ENCODE measurements at regions not wholly inside any gene's neighbourhood (a gene's known extent, or its start where the extent isn't known, plus 50 kb on each side); places are given as distances from the start of the nearest gene placed in this dataset.
"Not testable (repeated sequence)": the region's sequence is repeated elsewhere in the genome, so short reads cannot be mapped to it uniquely, and the experiment has no call there.

DNA sequence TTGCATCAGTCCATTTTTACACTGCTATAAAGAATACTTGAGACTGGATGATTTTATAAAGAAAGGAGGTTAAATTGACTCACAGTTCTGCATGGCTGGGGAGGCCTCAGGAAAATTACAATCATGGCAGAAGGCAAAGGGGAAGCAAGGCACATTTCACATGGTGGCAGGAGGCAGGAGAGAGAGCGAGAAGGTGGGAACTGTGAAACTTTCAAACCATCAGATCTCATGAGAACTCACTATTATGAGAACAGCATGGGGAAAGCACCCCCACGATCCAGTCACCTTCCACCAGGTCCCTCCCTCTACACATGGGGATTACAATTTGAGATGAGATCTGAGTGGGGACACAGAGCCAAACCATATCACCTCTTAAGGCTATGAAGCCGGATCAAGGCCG, 441.0 kb upstream of the CBLB start:
- not testable (repeated sequence) for DNase-seq (ENCODE audit: low read depth in 2 of 2)

DNA sequence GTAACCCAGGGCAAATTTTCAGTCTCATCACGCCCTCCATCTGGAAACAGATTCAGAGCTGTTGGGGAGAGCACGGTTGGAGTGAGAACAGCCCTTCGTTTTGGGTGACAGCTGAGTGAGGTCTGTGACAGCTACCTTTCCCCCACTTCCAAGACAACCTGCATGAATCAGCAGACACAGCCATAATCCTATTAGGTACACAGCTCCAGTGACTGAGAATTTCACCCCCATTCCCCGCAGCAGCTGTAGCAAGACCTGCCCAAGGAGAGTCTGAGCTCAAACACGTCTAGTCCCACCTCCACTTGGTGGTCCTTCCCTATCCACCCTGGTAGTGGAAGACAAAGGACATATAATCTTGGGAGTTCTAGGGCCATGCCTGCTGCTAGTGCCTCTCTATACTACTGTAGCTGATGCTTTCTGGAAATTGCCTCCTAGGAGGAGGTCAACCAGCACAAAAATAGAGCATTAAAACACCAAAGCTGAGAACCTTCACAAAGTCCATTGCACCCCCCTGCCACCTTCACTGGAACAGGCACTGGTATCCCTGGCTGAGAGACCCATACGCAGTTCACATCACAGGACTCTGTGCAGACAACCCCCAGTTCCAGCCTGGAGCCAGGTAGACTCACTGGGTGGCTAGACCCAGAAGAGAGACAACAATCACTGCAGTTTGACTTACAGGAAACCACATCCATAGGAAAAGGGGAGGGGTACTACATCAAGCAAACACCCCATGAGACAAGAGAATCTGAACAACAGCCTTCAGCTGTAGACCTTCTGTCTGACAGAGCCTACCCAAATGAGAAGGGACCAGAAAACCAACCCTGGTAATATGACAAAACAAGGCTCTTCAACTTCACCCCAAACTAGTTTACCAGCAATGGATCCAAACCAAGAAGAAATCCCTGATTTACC, 448.6 kb upstream of the CBLB start:
- DNase-seq (ENCODE audit: low read depth in 2 of 2): no peak

DNA sequence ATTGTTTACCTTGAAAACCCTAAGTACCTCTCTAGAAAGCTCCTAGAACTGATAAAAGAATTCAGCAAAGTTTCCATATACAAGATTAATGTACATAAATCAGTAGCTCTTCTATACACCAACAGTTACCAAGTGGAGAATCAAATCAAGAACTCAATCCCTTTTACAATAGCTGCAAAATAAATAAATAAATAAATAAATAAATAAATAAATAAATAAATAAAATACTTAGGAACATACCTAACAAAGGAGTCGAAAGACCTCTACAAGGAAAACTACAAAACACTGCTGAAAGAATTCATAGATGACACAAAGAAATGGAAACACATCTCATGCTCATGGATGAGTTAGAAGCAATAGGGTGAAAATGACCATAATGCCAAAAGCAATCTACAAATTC, 452.6 kb upstream of the CBLB start:
- not testable (repeated sequence) for DNase-seq (ENCODE audit: low read depth in 2 of 2)

DNA sequence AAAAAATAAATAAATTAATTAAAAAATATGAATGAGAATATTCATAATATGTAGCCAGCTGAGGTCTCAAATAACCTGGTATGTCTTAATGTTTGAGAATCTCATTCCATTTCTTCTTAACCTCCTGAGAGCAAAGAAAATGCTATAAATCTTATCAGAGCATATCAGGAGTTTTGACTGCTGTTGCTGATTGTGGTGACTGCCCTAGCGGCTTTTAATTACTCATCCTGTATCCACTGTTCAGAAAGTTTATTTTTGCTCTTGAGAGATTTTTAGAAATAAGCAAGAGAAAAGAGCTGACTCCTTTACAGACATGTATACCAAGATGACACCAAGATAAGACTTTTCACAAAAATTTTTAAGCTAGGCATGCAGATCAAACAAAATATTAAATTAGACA, 454.8 kb upstream of the CBLB start:
- no peak for DNase-seq (ENCODE audit: low read depth in 2 of 2)

DNA sequence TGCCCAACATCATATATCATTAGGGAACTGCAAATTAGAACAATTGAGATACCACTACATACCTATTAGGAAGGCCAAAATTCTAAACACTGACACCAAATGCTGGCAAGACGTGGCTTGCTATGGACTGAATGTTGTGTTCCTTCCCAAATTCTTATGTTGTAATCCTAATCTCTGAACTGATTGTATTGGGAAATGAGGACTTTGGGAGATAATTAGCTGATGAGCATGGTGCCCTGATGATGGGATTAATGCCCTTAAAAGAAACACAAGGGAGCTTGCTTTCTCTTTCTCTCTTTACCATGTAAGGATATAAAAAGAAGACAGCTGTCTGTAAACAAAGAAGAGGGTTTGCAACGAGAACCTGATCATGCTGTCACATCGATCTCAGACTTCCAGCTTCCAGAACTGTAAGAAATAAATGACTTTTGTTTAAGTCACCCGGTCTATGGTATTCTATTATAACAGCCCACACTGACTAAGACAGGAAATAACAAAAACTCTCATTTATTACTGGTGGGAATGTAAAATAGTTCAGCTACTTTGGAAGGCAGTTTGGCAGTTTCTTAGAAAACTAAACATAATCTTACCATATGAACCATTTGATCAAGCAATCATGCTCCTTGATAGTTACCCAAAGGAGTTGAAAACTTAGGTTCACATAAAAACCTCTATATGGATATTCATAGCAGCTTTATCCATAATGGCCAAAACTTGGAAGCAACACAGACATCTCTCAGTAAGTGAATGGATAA, 458.3 kb upstream of the CBLB start:
- DNase-seq (ENCODE audit: low read depth in 2 of 2): no peak

DNA sequence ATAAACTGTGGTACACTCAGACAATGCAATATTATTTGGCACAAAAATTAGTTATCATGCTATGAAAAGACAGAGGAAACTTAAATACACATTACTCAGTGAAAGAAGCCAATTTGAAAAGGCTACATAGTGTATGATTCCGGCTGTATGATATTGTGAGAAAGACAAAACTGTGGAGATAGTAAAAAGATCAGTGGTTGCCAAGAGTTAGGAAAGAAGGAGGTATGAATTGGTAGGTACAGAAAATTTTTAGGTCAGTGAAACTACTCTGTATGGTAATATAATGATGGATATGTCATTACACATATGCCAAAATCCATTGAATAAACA, 458.8 kb upstream of the CBLB start:
- DNase-seq (ENCODE audit: low read depth in 2 of 2): no peak

DNA sequence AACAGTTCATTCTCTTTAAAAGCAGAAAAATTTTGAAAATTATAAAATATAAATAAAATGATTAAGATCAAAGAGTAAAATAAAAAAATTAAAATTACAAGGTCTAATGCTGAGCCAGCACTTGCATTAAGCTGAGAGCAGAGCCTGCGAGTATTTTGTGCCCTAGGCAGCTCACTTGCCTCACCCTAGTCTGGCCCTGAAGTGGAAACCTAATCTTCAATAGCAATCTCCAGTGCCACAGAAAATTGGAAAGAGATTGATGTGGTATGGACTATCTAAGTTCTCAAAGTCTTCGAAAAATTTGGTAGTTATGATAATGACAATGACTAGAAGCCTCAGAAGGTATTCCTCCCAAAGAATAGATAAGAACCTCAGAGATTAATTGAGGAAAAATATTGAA, 459.4 kb upstream of the CBLB start:
- no peak for DNase-seq (ENCODE audit: low read depth in 2 of 2)

DNA sequence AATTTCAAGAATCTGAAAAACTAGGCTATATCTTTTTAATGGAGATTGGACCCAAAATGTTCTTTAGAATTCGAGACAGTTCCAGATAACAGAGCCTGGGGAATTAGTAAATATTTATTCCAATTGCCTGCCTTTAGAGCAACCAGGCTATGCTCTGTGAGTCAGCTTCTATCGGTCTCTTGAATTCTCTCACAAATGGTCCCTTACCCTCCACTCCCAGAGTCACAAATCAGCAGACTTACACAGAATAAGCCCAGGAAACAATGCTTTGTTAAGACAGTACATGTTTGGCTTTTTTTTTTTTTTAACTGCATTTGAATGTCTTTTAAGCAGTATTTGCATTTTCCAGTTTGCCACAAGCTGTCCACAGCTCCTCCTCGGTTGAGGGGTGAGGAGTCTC, 460.7 kb upstream of the CBLB start:
- no peak for DNase-seq (ENCODE audit: low read depth in 2 of 2)

DNA sequence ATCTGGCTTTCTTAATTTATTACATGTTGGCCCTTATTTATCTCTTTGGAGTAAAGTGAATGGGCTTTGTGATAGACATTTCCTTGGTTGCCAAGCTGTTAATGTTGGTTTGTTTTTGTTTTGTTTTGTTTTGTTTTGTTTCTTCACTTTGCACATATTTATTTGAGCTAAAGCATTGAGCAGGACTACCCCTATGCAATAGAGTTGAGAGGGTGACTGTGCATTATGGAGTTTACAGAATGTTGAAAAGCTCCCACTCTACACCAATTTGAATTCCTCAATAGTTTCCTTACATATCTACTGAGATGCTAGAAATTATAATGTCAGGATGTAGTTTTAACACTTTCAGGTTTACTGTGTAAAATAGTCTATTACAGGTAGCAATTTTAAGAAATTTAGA, 462.8 kb upstream of the CBLB start:
- DNase-seq (ENCODE audit: low read depth in 2 of 2): no peak

DNA sequence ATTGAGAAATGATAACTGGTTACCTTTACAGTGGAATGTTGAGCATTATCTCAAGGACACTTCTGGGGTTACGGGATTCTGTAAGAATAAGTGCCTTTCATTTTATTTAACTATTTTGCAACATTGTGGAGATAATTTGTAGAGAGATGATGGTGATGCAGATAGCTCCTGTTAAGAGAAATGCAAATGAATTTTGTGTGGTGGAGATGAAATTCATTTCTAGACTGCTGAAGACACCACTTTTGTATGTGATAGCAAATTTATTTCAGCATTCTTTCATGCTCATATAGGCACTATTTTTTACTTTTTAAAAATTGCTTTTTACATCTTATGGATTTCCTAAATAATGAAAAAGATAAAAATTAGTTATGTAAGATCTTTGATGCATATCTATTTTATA, 463.3 kb upstream of the CBLB start:
- DNase-seq (ENCODE audit: low read depth in 2 of 2): no peak

DNA sequence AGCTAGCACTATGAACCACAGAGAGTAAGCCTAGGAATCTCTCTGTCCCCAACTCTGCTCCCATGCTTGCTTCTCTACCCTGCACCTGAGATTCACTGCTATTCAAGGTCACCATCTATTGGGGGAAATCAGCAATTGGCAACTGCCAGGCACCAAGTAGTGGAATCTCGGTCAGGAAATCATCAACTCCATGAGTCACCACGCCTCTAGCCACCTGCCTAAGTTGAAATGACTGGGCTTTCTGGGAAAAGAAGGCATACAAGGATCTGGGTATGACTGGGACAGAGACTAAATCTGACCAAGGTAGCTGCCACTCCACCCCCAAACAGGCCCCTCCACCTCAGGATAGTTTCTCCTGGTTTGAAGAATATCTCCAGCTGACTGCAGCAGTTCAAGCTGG, 464.1 kb upstream of the CBLB start:
- DNase-seq (ENCODE audit: low read depth in 2 of 2): no peak

DNA sequence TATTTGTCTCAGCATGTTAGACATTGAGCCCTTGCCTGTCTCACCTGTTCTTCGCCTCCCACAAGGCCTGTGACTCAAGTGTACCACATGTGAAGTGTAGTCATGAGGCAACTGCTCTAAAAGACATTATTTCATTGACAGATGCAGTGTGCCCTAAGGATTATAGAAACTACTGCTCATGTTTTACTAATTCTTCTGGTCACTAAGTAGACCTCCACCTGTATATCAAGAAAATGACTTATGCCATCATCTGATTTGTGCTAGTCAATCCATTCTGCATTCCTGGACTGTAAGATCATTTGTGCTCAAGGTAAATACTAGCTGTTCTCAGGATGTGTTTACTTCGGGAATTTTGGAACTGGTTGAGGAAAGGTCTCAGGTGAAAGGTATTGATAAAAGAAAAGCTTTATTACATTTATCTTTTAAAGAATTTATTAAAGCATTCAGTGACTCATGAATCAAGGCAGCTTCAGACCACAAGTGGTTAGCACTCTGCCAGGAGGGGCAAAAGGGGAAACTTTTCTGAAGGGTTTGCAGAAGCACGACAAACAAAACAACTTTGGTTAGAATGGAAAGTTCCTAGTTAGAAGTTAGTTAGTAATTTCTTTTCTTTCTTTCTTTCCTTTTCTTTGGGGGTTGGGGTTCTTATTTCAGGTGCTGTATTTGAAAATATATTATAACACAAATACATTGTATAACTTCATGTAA, 465.3 kb upstream of the CBLB start:
- peak in 1 of 2 experiments; percentile 23 for DNase-seq (ENCODE audit: low read depth in 2 of 2)

DNA sequence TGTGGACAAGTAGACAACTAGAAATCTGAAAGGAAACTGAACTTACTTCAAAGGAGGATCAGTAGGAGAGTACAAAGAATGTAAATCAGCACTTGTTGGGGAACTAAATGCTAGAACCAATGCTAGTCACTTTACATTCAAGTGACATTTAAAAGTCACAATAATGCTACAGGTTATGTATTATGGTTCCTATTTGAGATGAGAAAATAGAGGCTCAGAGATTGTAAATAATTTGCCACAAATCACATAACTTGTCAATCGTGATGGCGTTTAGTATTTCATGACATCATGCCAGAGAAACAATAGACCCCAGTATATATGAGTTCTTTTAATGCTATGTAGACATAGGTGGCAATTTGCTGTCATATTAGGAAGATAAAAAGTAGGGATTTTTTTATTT, 467.8 kb upstream of the CBLB start:
- DNase-seq (ENCODE audit: low read depth in 2 of 2): no peak

DNA sequence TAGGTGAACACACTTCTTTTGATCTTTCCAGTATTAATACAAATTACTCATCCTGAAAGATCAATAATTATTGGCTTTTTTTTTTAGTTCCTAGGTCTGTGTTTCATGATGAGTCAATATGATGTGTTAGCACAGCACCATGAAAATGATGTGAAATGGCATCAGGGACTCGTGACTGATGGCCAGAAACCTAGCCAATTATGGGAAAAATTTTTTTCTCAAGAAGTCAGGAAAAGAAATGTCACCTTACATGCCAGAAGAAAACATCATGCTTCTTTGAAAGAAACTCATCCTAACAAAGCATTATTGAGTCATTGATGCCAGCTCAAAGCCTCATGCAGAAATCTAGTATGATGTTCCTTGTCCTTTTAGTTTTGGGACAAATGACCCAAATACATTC, 468.3 kb upstream of the CBLB start:
- DNase-seq (ENCODE audit: low read depth in 2 of 2): no peak

DNA sequence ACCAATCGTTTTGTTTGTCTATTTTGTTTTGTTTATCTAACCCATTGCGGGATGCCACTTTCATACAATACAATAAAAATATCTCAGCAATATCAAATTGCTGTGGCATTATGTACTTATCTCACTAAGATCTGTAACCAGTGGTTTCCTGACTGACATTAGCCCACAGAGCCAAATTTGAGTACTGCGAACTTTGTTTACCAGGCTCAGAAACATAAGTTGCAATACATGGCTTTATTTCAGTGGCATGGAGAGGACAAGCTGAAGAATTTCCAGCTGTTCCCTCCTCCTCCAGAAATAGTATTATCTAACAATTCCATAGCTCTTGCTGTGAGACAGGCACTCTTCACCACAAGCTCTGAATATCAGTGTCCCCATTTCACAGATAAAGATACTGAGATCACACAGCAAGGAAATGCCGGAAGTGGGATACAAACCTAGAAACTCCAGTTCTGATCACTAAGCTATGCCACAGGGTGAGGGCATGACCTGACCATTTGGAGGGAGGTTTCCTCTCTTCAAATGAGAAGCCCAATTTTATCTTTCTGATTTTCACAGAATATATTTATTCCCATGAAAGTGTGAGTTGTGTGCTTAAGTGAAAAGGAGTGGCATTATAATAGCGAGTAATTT, 469.9 kb upstream of the CBLB start:
- no peak for DNase-seq (ENCODE audit: low read depth in 2 of 2)

DNA sequence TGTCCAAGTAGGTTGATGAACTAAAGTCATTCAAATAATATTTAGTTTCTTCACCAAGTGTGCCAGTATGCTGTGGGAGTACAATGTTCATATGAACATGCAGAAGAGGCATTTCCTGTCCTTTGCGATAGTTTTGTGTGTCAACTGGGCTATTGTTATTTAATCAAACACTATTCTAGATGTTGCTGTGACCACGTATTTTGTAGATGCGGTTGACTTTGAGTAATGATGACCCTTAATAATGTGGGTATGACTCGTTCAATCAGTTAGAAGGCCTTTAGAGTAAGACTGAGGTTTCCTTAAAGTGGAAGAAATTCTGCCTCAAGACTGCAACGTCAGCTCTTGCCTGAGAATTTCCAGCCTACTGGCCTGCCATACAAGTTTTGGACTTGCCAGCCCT, 470.7 kb upstream of the CBLB start:
- DNase-seq (ENCODE audit: low read depth in 2 of 2): no peak

DNA sequence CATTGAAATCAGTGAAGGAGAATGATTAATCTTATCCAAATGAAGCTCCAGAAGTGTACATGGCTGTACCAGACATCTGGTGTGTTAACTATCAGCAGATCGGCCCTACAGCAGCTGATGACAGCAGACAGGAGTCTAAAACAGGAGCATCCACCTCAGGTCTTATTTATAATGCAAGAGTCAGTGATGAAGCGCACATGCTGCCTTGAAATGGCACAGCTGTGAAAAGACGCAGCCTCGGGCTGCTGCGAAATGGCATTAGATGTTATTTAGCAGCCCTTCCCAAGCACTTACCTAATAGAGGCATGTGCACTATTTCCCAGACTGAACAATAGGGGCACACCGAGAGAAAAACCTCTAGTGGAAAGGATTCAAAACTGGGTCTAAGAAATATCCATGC, 472.3 kb upstream of the CBLB start:
- peak in 1 of 2 experiments; percentile 20 for DNase-seq (ENCODE audit: low read depth in 2 of 2)

DNA sequence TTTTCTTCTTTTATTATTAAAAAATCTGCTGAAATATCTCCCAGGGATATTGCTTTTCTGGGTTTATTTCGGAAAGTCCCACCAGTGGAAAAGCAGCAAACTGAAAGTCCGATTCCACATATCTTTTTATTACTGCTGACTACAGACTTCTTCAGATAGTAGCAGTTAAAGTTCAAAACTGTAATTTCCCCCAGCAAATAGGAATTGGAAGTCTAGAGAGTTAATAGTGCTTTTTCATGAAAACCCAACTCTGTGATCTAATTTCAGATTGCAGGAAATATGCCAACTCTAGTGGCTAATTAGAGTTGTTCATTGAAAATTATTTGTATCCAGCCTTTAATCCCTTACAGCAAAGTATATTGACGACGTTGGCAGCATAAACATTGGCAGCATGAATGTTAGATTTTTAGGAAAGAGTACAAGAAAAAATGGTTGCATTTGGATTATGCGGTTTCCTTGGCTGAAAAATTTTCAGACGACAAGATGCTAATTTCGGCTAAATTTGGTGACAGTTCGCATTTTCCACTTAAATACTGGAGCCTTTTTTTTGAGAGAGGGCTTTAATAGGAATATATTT, 472.9 kb upstream of the CBLB start:
- no peak for DNase-seq (ENCODE audit: low read depth in 2 of 2)

DNA sequence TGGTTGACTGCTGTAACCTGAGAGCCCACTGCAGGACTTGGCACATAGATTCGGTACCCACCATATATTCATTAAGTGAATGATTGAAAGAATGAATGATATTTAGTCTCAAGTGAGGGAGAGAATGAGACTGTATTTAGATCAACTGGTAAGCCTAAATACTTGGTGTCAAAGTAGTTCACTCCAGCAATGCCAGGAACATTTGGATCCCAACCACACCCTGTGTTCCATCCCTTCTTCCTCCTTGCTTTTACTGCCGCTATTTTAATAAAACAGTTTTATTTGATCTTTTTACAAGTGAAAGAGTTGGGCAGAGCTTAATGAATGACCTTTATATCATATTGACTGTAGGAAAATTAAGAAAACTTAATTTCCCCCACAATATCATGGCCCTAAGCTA, 473.6 kb upstream of the CBLB start:
- DNase-seq (ENCODE audit: low read depth in 2 of 2): no peak

DNA sequence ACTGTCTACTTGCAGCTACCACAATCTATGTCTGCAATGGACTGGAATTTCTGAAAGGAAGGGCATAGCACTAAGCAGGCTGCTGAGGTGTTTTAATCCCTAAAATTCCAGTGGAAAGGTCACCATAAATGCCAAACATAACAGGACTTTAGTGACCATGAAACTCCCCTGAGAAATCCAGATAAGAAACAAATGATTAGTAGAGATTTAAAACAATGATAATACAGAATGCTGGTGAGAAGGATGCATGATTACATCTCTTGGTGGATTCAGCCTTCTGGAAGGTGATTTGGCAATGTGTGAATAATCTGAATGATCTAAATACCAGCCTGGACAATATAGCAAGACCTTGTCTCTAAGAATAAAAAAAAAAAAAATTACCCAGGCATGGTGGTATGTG, 475.0 kb upstream of the CBLB start:
- DNase-seq (ENCODE audit: low read depth in 2 of 2): no peak

DNA sequence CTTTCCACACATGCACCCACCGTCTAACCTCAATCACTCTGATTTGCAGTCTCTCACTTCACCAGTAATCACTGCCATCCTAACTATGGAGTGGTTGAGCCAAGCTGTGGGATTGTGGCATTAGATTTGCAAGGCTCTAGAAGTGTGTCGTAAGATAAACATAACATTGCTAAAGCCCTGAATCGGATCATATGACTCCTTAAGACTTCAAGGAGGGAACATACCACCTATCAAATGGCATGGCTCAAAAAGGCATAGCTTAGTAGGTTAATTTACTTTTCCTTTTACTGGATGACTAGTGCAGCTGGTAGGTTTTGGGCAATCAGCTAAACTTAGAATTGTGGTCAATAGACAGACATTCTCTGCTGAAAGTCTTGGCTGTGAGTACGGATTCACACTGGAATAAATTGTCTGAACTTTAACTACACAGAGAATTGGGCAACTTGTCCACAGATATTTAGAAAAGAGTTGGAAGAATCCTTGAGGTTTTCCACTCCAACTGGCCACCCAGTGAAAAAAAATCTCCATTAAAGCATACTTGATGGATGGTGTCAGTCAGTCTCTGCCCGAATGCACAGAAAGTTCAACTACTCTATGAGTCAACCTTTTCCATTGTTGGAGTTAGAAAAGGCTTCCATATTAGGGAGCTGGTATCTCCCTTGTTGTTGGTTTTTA, 476.7 kb upstream of the CBLB start:
- peak; percentile 95 to 96 for DNase-seq (ENCODE audit: low read depth in 2 of 2)

All from fibroblast of skin of left quadriceps (primary cell).